GM10266 (cell line): ENCODE measurements at regions not wholly inside any gene's neighbourhood (a gene's known extent, or its start where the extent isn't known, plus 50 kb on each side); places are given as distances from the start of the nearest gene placed in this dataset.
"Not testable (repeated sequence)": the region's sequence is repeated elsewhere in the genome, so short reads cannot be mapped to it uniquely, and the experiment has no call there.

ENCODE experiments used
- DNase-seq: peaks from one replicate; pipeline ENCODE4 v3.0.0; 2012; ENCODE audit errors: extremely low spot score
- TF ChIP-seq, protein P1 (sequence below): IDR thresholded peaks from 2 replicates; pipeline ENCODE4 v1.5.1; 2012; ENCODE audit warnings: mild to moderate bottlenecking, low read depth; ENCODE audit not compliant: control insufficient read depth, insufficient read depth; ENCODE audit errors: missing control alignments

DNA sequence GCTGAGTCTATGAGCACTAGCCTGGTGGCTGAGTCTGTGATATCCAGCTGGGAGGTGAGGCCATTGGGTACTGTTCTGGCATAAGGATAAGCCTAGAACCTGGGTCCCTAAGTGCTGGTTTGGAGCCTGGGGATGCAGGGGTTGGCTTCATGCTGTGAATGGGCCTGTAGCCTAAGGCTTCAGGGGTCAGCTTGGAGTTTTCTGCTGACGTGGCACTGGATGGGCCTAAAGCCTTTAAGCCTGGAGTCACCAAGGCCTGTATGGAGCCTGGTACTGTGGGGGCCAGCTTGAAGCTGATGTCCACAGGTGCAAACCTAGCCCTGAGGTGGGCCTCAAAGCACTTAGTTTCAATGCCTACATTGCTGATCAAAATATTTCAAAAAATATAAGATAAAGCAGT is 979.6 kb upstream of the POU3F4 start:
- TF ChIP-seq, protein P1, sequence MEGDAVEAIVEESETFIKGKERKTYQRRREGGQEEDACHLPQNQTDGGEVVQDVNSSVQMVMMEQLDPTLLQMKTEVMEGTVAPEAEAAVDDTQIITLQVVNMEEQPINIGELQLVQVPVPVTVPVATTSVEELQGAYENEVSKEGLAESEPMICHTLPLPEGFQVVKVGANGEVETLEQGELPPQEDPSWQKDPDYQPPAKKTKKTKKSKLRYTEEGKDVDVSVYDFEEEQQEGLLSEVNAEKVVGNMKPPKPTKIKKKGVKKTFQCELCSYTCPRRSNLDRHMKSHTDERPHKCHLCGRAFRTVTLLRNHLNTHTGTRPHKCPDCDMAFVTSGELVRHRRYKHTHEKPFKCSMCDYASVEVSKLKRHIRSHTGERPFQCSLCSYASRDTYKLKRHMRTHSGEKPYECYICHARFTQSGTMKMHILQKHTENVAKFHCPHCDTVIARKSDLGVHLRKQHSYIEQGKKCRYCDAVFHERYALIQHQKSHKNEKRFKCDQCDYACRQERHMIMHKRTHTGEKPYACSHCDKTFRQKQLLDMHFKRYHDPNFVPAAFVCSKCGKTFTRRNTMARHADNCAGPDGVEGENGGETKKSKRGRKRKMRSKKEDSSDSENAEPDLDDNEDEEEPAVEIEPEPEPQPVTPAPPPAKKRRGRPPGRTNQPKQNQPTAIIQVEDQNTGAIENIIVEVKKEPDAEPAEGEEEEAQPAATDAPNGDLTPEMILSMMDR: no peak
- DNase-seq: no peak

DNA sequence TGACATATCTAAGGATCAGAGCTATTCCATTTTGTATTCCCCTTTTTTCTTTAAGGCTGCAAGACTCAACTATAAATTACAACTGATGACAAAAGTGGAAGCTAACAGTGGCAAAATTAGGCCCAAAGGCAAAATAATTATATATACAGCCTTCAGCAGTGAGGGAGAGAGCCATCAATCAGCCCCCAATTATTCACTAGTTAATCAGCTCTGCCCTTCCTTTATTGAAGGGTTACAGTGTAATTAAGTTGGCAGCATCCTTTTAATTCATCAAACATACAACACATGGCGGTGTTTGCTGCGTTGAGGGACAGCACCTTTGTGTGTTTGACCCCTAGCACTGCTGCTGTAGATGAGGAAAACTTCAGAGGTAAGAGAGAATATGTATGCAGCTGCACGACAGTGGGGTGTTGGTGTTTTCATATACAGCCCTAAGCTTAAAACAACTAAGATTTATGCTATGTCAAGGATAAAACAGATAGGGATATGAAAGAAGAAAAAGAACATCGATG is 973.9 kb upstream of the POU3F4 start:
- no peak for DNase-seq
- TF ChIP-seq, protein P1: no peak

DNA sequence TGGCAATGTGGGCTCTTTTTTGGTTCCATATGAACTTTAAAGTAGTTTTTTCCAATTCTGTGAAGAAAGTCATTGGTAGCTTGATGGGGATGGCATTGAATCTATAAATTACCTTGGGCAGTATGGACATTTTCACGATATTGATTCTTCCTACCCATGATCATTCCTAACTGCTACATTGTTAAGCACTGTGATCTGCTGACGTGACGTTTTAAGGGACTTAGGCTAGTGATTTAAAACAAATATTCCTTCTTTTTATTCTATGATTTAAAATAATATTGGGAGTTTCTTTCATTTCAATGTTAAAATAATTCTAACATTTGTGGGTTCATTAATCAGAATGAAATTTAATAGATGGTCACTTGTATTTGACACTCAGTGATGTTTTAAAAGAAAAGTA is 970.9 kb upstream of the POU3F4 start:
- DNase-seq: not testable (repeated sequence)

DNA sequence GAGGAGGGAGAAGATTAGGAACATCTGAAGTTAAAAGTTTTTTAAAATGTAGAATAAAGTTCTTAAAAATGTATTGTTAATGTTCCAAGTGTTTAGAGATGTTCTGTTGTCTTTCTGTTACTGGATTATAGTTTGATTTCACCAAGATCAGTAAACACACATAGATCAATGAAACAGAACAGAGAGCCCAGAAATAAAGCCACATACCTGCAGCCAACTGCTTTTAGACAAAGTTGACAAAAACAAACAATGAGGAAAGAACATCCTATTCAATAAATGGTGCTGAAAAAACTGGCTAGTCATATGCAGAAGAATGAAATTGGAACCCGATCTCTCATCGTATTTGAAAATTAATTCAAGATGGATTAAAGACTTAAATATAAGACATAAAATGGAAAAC is 966.3 kb upstream of the POU3F4 start:
- TF ChIP-seq, protein P1: no peak
- DNase-seq: no peak

DNA sequence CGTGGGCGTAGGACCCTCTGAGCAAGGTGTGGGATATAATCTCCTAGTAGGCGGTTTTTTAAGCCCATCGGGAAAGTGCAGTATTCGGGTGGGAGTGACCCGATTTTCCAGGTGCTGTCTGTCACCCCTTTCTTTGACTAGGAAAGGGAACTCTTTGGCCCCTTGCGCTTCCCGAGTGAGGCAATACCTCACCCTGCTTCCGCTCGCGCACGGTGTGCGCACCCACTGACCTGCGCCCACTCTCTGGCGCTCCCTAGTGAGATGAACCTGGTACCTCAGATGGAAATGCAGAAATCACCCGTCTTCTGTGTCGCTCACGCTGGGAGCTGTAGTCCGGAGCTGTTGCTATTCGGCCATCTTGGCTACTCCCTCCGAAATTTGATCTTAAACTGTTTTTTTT is 955.9 kb upstream of the POU3F4 start:
- not testable (repeated sequence) for DNase-seq

DNA sequence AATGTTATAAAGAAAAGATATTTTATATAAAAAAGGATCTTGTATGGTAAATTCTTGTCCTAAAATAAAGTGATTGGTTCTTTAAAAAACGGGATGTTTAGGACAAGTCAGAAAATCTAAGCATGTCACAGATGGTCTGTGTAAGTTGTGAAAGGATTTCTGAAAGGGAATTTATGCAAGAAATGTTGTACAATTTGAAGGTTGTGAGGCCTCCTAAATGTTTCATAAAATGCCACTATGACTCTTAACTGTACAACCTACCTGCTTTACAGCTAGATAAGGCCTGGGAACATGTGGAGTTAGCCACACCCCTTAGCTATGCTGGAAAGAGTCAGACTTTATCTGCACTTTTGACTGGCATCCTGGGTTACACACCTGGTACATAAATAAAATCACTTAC is 951.5 kb upstream of the POU3F4 start:
- no peak for DNase-seq

DNA sequence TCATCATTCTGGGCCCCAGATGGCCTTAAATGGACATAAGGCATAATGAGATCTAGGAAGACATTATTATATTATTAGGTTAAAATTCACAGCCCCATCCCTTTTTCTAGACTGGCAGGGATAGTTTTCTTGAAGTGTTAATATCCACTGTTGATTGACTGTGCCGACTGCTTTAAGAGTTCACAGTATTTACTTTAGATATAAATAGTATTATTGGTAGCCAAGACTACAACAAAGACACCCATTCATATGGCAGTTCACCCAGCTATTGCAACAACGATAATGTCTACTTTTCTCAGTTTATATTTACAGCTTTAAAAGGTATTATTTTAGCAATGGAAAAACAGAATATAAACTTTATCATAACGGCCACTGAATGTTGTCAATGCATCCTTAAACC is 922.2 kb upstream of the POU3F4 start:
- DNase-seq: no peak
- TF ChIP-seq, protein P1: no peak

More for the DNA sequence above, 951.5 kb upstream of the POU3F4 start:
- TF ChIP-seq, protein P1: no peak

DNA sequence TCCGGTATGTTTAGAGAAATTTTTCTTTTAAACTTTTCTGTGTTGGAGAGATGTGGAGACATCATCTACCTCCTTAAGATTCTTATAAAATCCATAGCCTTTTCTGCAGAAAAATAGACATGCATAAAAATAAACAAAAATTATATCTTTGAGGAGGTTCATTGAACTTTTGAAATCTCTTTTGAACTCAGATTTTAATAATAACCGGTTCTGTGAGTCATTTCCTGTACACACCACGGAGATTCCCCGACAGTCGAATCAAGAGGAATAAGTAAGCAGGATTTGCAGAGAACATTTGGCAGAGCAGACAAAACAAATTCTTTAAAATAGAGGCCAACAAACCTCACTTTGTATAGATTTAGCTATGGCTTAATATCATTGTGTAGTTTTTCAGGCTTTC is 918.7 kb upstream of the POU3F4 start:
- no peak for DNase-seq
- TF ChIP-seq, protein P1: no peak
